Retinal pigment epithelial cell (primary cell): ENCODE measurements at regions not wholly inside any gene's neighbourhood (a gene's known extent, or its start where the extent isn't known, plus 50 kb on each side); places are given as distances from the start of the nearest gene placed in this dataset.
"Not testable (repeated sequence)": the region's sequence is repeated elsewhere in the genome, so short reads cannot be mapped to it uniquely, and the experiment has no call there.

ENCODE experiments used
- DNase-seq: peaks from one replicate; pipeline ENCODE4 v3.0.0-alpha.2; 2010; ENCODE audit warnings: low read depth
- H3K4me3 ChIP-seq: 2 replicates; pipeline ENCODE4 v1.5.1; 2011; ENCODE audit warnings: mild to moderate bottlenecking, low read length, control low read depth, moderate library complexity
- CTCF ChIP-seq: conservative IDR thresholded peaks from 2 replicates; pipeline ENCODE4 v1.5.1; 2011; ENCODE audit warnings: low read depth, low read length, control low read depth, inconsistent platforms

GRCh38 chr16:13835387-13835786 lies 84.6 kb upstream of the ERCC4 start:
- no peak for TF ChIP-seq CTCF
- DNase-seq = no peak
- no peak overlapping the region for H3K4me3 ChIP-seq

- DNase-seq = no peak
- no peak for TF ChIP-seq CTCF
- H3K4me3 ChIP-seq = no peak overlapping the region
Observed at GRCh38 chr16:13835935-13836730, 83.8 kb upstream of the ERCC4 start.

GRCh38 chr16:13838401-13839190 lies 81.4 kb upstream of the ERCC4 start:
- DNase-seq = no peak
- H3K4me3 ChIP-seq = no peak overlapping the region
- no peak for TF ChIP-seq CTCF

- no peak for DNase-seq
- H3K4me3 ChIP-seq = no peak overlapping the region
- TF ChIP-seq CTCF = no peak
Observed at GRCh38 chr16:13839577-13839976, 80.4 kb upstream of the ERCC4 start.

- no peak for TF ChIP-seq CTCF
- no peak overlapping the region for H3K4me3 ChIP-seq
- no peak for DNase-seq
Observed at GRCh38 chr16:13845232-13845631, 74.7 kb upstream of the ERCC4 start.

- DNase-seq = no peak
- no peak overlapping the region for H3K4me3 ChIP-seq
- no peak for TF ChIP-seq CTCF
Observed at GRCh38 chr16:13848795-13849194, 71.2 kb upstream of the ERCC4 start.

GRCh38 chr16:13850173-13850572 lies 69.8 kb upstream of the ERCC4 start:
- H3K4me3 ChIP-seq, DNase-seq: not testable (repeated sequence)
